ELR (cell line): ENCODE measurements at regions not wholly inside any gene's neighbourhood (a gene's known extent, or its start where the extent isn't known, plus 50 kb on each side); places are given as distances from the start of the nearest gene placed in this dataset.
"Not testable (repeated sequence)": the region's sequence is repeated elsewhere in the genome, so short reads cannot be mapped to it uniquely, and the experiment has no call there.

Source experiments
- DNase-seq: peaks from one replicate; pipeline ENCODE4 v3.0.0-alpha.2; 2015; ENCODE audit warnings: low read depth

DNA sequence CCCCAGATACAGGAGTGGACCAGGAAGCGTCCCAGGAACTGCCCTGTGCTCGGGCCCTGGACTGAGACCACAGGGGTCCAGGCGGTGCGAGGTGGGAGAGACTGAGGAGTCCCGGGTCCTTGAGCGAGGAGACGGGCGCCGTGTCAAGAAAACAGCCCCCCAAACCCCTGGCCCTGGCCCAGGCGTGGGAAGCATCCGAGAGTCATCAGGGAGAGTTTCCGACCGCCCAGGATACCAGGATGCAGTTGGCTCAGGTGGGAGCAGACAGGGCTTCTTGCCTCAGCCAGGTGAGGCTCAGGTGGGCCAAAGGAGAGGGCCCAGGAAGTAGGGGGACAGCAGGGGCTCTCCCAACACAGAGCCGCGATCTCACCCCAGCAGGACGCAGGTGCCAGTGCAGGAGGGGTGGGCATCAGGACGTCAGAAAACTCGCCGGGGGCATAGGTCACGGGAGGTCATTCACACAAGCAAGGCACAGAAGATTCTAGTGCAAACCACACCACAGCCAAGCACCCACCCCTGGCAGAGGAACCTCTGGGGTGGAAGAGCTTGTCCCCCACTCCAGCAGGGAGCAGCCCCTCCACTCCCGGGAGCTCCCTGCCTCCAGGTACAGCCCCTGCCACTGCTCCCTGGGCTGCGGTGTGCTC lies 102.5 kb upstream of the EIF5 start:
- DNase-seq = no peak

DNA sequence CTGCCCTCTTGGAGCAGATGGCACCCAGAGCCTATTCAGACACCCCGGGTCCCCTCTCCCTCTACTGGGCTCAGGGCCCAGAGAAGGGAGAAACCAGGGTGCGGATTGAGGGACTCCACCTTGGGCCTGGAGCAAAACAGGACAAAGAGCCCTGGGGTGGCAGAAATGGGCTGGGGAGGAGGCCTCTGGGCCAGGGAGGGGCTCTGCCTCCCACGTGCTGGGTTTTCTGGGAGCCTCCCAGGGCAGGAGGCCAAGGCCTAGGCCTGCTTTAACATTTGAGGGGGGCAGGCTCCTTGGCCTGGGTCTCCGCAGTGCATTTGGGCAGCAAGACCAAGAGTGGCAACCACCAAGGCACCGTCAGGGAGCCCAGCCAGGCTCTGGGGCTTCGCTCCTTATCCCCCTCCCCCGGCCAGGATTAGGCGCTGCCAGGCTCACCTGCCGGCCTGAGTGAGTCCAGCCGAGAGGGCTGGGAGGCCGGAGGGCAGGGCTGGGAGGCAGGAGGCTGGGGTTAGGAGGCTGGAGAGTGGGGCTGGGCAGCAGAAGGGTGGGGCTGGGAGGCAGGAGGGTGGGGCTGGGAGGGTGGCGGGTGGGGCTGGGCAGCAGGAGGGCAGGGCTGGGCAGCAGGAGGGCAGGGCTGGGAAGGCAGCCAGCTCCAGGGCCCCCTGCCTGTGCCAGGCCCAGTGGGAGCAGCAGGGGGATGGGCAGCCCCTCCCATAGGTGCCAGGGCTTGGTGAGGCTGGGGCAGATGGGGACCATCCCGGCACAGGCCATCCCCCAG lies 101.8 kb upstream of the EIF5 start:
- no peak for DNase-seq

DNA sequence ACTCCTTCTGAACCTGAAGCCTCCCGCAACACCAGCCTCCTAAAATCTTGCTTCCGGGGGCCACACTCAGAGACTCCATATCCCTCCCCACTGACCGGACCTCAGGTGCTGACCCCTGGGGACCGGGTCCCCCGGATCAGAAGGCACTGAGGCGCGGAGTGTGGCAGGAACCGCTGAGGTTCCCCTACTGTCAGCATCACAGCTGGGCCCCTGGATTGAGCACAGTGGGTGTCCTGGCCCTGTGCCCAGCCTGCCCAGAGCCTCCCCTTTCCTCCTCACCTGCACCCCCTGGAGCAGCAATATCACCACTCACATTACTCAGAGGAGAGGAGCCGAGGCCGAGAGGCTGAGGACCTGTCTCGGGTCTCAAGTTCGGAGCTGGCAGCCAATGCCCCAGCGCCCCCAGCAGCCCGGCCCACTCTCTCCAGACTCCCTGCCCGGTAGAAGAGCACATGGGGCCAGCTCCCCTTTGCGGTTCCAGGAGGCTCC lies 101.2 kb upstream of the EIF5 start:
- no peak for DNase-seq

DNA sequence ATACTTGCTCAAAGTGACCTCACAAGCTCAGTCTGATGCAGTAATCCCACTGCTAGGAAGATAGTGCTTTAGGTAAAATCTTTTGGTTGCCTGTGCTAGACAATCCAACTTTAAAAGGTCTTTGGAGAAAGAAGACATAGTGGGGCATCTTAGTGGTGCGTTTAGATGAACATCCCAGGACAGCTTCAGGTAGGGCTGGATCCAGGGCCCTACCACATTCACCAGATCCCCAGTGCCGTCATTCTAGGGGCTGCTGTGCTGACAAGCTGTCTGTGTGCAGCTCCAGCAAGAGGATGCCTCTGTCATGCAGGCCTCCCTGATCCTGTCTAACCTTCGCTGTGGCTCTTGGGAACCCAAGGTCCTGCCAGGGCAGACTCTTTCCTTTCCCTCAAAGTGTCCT lies 100.7 kb upstream of the EIF5 start:
- no peak for DNase-seq

DNA sequence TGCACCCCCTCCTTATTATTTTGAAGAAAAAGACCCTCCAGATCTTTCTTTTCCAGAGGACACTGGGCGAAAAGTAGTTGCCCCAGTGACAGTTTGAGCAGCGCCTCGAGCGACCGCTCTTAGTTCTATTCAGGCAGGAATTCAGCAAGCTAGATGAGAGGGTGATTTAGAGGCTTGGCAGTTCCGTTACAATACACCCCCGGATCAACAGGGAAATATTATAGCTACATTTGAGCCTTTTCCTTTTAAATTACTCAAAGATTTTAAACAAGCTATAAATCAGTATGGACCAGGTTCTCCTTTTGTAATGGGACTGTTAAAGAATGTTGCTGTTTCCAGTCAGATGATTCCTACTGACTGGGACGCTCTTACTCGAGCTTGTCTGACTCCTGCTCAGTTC lies 99.2 kb upstream of the EIF5 start:
- not testable (repeated sequence) for DNase-seq

DNA sequence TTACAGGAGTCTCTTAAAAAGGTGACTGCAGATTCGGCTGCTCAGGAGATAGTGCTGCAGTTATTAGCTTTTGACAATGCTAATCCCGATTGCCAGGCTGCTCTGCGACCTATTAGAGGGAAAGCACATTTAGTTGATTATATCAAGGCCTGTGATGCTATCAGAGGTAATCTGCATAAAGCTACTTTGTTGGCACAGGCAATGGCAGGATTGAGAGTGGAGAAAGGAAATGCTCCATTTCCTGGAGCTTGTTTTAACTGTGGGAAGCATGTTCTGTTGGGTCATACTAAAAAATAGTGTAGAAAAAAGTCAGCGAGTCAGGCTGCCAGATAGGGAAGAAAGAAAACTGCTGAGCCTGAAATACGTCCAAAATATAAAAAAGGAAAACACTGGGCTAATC lies 98.5 kb upstream of the EIF5 start:
- DNase-seq = not testable (repeated sequence)

DNA sequence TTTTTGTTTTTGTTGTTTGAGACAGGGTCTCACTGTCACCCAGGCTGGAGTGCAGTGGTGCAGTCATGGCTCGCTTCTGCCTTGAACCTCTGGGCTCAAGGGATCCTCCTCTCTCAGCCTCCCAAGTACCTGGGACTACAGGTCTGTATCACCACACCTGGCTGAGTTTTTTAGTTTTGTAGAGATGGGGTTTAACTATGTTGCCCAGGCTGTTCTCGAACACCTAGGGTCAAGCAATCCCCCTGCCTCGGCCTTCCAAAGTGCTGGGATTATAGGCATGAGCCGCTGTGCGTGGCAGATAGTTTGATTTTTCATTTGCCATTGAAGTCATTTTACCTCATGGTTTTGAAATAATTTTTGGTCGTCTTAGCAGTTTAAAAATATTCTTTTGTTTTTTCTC lies 94.3 kb upstream of the EIF5 start:
- DNase-seq = no peak

DNA sequence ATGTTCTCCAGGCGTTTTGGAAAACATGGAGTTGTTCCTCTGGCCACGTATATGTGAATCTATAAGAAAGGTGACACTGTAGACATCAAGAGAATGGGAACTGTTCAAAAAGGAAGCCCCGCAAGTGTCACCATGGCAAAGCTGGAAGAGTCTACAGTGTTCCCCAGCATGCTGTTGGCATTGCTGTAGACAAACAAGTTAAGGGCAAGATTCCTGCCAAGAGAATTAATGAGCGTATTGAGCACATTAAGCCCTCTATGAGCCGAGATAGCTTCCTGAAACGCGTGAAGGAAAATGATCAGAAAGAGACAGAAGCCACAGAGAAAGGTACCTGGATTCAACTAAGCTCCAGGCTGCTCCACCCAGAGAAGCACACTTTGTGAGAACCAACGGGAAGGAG lies 92.5 kb upstream of the EIF5 start:
- DNase-seq = no peak

DNA sequence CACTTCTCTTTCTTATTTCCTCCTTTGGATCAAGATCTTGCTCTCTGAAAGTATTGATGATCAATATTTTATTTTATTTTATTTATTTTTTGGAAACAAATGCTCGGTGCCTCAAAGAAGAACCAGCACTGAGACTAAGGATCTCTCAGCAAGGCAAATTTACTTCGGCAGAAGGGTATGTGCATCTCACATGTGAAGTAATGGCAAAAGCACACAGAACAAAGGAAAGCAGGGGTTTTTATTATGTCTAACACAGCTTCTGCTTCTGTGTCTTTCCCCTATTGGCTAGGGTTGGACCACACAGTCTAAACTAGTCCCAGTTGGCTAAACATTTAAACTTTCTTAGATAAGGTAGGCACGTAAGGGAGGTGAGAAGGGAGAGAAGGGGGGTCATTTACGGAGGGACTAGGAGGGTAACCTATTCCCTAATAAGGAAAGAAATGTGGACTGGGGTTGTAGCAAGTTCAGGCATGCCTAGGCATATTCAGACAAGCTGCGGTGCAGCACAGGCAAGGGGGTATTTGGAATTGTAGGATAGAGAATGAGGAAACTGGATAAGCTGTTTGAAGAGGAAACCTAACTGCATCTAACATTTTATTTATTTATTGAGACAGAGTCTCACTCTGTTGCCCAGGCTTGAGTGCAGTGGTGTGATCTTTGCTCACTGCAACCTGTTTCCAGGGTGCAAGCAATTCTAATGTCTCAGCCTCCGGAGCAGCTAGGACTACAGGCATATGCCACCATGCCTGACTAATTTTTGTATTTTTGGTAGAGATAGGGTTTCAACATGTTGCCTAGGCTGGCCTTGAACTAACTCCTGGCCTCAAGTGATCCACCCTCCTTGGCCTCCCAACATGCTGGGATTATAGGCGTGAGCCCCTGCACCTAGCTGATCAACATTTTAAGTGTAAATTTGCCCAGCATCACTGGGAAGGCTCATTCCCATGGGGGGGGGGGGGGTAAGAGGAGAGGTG lies 90.0 kb upstream of the EIF5 start:
- DNase-seq = no peak

DNA sequence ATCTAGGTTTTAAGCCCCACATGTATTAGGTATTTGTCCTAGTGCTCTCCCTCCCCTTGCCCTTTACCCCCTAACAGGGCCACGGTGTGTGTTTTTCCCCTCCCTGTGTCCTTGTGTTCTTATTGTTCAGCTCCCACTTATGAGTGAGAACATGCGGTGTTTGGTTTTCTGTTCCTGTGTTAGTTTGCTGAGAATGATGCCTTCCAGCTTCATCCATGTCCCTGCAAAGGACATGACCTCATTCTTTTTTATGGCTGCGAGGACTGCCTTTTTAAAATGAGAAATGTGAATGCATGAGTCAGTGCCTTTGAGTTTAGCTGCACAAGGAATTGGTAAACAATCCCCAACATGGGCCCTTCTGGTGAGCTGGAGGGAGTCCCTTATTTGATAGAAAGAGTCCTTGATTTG lies 88.4 kb upstream of the EIF5 start:
- DNase-seq = peak; percentile 87

DNA sequence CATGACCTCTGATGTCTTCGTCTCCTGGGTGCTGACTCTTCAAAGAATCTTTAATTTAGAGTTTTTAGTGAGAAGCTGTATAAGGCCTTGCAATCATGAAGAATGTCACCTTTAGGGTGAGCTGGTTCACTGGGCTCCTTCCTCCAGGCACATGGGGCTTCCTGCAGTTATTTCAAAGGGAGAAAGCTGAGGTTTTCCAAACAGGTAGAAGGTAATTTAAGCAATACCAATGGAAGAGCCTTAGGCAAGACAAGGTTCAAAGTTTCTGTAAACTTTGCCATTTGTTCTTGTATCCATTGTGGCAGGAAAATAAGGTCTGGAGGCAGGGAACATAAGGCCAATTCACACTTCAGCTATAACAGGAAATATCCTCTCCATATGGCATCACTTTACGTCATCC lies 88.0 kb upstream of the EIF5 start:
- no peak for DNase-seq

DNA sequence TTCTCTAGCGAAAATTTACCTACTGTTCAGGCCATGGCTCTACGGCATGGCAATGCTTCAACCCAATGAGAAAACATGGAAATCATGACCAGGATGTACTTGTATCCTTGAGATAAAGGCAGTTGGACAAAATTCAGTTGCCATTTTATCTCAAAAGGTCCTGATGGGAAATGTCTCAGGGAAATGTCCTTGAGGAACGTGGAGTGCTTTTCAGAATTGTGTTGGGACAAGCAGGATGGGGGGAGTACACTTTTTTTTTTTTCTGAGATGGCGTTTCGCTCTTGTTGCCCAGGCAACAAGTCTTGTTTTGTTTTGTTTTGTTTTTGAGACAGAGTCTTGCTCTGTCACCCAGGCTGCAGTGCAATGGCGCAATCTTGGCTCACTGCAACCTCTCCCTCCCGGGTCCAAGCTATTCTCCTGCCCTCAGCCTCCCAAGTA lies 86.8 kb upstream of the EIF5 start:
- DNase-seq = no peak

DNA sequence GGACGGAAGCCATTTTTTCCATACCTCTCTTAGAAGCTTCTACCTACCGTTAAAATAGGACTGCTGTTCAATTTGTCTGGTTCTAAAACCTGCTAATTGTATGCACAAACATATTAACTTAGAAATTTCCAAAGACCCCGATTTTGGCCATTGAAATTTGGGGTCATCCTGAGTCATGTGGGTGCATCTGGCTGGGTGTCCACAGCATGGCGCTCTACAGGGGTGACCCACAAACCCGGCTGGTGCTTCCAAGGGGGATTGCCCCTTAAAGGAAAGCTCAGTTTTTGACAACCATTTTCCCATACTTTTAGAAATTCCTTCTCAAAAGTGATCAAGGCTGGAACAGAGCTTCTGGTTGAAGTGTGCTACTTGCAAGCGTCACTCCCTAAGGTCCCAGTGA lies 83.9 kb upstream of the EIF5 start:
- DNase-seq = no peak

DNA sequence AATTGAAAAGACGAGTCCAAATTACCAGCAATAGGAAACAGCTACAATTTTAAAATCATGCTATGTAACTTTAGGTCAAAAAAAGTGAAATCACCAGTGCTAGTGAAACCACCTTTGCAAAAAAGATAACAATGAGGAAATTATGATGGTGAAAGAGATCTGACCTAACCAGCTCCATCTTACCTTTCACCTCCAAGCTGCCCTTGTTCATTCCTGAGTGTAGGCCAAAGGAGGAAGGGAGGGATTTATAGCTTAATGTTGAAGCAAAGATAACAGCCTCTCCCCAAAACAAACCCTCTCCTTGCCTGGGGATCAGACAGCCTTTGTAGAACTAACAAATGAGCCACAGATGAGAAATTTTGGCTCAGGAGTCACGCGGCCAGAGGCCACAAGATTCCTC lies 83.2 kb upstream of the EIF5 start:
- no peak for DNase-seq

DNA sequence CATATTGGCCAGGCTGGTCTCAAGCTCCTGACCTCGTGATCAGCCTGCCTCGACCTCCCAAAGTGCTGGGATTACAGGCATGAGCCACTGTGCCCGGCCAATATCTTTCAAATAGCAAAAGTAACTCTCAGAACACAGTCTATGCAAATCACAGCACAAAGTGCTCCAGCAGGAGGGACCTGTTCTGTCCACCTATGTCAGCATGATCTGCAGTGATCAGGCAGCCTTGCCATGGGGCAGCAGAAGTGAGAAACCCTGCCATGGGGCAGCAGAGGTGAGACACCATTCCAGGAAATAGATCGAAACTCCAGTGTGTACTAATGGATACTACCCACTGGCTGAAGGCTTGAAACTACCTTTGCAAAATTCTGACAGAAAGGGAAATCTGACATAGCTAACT lies 78.5 kb upstream of the EIF5 start:
- DNase-seq = no peak

DNA sequence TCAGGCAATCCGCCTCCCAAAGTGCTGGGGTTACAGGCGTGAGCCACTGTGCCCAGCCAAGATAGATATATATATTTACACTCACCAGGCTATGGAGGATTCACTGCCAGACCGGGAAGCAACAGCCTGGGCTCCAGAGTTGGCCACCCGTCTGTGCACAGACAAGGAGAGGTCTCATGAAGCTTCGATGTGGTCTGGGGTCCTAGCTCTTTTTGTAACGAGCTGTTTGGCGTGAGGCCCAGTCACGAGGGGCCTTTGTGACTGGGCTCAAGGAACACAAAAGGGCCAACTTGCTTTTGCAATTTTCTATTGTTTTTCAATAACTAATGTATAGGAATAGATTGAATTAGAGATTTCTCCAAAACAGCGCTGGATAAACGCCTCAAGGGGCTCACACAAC lies 77.6 kb upstream of the EIF5 start:
- DNase-seq = no peak

DNA sequence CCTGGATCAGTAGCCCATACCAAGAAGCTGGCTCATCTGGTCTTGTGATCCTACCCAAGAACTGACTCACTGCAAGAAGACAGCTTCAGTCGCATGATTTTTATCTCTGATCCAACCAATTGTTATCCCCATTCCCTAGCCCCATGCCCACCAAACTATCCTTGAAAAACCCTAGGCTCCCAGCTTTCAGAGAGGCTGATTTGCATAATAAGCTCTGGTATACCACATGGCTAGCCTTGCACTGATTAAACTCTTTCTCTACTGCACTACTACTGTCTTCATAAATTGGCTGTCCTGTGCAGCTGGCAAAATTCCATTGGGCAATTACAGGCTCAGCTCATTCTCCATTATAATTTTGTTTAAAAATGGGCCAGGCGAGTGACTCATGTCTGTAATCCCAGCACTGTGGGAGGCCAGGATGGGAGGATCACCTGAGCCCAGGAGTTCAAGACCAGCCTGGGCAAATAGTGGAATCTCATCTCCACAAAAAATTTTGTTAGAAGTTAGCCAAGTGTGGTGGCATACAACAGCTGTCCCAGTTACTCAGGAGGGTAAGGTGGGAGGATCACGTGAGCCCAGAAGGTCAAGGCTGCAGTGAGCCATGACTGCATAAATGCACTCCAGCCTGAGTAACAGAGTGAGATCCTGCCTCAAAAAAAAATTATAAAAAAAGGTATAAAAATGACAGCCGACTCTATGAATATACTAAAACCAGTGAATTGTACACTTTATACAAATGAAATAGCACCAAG lies 76.7 kb upstream of the EIF5 start:
- DNase-seq = peak; percentile 81

DNA sequence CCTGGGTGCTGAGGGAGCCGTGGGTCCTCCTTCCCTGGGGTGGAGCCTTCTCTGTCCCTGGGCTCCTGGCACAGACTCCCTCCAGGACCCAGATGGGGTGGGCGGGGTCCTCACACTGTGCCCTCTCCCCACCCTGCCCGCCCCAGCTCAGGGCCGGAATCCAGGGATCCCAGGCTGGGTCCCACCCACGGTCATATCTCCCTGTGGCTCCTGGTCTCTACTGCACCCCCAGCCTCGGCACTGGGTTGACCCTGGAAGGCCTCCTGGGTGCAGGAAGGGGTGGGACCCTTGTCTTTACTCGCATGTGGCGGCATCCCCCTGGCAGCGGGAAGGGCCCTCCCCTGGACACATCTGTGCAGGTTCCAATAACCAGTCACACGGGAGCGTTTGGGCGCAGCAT lies 75.8 kb upstream of the EIF5 start:
- no peak for DNase-seq

DNA sequence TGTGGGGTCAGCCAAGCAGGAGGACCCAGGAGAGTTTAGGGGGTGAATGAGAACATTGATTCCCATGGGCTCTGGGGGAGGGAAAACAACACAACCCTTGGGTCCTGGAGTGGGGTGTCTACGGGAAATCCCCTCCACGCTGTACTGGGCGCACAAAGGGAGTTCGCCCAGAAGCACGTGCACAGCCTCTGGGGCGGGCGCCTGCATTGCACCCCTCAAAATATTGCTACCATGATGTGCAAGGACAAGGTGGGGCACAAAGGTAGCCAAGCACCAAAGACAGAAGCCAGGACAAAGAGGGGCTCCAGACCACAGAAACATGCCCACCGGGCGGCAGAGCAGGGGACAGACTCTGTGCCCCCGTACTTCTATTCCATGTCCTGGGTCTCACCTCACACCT lies 74.9 kb upstream of the EIF5 start:
- no peak for DNase-seq

DNA sequence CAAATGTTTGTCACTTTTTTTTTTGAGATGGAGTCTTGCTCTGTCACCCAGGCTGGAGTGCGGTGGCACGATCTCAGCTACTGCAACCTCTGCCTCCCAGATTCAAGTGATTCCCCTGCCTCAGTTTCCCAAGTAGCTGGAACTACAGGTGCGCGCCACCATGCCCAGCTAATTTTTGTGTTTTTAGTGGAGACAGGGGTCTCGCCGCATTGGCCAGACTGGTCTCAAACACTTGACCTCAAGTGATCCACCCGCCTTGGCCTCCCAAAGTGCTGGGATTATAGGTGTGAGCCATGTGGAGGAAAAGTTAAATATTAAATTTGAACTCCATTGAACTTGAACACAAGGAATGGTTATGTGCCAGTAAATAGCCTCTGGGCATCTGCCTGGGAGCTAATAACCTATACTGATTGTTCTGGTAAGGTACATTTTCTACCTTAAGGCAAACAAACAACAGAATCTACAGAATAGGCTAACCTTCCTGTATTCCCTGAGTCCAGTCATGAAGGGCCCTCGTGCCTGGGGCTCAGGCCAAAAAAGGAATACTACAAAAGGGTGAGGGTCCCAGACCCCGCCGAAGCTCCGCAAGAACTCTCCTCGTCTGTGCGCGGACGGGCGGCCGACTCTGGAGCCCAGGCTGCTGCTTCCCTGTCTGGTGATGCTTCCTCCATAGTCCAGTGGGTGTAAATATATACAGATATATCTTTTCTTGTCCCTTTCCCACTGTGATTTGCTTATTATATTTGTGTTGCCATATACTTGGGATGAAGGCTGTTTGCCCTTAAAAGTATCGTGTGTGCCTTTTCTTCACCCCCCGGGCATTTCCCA lies 74.0 kb upstream of the EIF5 start:
- DNase-seq = no peak

DNA sequence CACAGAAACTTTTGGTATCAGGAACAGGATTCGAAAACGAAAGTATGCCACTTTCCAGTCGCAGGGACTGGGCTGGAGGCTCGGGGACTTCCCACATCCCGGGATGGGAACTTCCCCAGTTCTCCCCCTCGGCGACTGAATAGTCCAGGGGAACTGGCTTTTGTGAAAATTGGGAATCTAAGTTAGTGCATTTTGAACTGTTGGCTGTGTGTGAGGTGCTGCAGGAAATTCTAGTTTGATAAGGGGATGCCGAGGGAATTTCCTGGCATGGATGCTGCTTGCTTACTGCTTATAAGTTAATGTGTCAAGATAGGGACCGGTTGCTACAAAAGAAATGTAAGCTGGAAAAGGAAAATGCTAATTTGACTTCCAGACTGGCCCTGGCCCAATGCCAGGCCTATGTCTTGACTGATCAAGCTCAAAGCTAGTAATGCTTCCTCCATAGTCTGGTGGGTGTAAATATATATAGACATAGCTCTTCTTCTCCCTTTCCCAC lies 73.4 kb upstream of the EIF5 start:
- DNase-seq = peak; percentile 63
